HepG2 (cell line): ENCODE measurements at regions not wholly inside any gene's neighbourhood (a gene's known extent, or its start where the extent isn't known, plus 50 kb on each side); places are given as distances from the start of the nearest gene placed in this dataset.

ENCODE experiments used
- ATAC-seq: fragments of 200-7000 bp; cut with Tn5 transposase; 3 replicates; pipeline ENCODE4 v1.9.1; 2020; ENCODE audit warnings: mild to moderate bottlenecking, moderate library complexity
- BruUV-seq: library from RNA; stranded (reverse); fragments of 400-500 nt; replicated peaks from 2 replicates; lab custom pipeline; 2021; lab: Mats Ljungman, UMichigan
- CTCF ChIA-PET: fragments of 300-600 bp; formaldehyde crosslinking; extraction: SDS; loops from one replicate; lab custom pipeline; 2021; ENCODE audit warnings: low total read pairs, inconsistent platforms, low intra/inter-chr PET ratio; lab: Yijun Ruan, JAX
- POLR2A ChIA-PET: fragments of 350-600 bp; sonication (Branson Sonifier 250); formaldehyde crosslinking; loops from one replicate; lab custom pipeline; 2020; ENCODE audit warnings: antibody characterized with exemption, inconsistent platforms; lab: Yijun Ruan, JAX
- DNase-seq: peaks from one replicate; pipeline ENCODE4 v3.0.0-alpha.2; 2015; ENCODE audit warnings: low spot score
- FAIRE-seq: peaks from 3 replicates; lab custom pipeline; 2011; peaks lifted over from hg19 to GRCh38; lab: Jason Lieb, UNC
- H2AFZ ChIP-seq: one replicate; pipeline ENCODE4 v1.6.1; 2011; ENCODE audit warnings: low read length, inconsistent platforms
- H3K27ac ChIP-seq: fragments of 300-600 bp; 3 replicates; pipeline ENCODE4 v1.8.0; 2011; ENCODE audit warnings: mixed run types, mild to moderate bottlenecking, mixed read lengths, low read length, inconsistent platforms; ENCODE audit not compliant: insufficient read depth; ENCODE audit errors: extremely low read length
- H3K27me3 ChIP-seq, 2 experiments: fragments of 200-600 bp in 1 of 2; 2 replicates in 1 of 2; 3 replicates in 1 of 2; pipeline versions ENCODE4 v1.6.0 to v1.8.0; 2011; ENCODE audit warnings: low read length in 2 of 2, mild to moderate bottlenecking in 2 of 2, moderate library complexity in 2 of 2, inconsistent platforms in 1 of 2; ENCODE audit not compliant: insufficient read depth in 2 of 2, control insufficient read depth in 1 of 2
- H3K36me3 ChIP-seq, 2 experiments: fragments of 200-600 bp in 1 of 2; replicated peaks in 1 of 2; 2 replicates in 1 of 2; 3 replicates in 1 of 2; pipeline versions ENCODE4 v1.5.1 to v1.8.0; 2011; ENCODE audit warnings: low read length in 2 of 2, inconsistent platforms in 1 of 2; ENCODE audit not compliant: insufficient read depth in 2 of 2, control insufficient read depth in 1 of 2
- H3K4me1 ChIP-seq: 2 replicates; pipeline ENCODE4 v1.5.1; 2012; ENCODE audit warnings: low read length, inconsistent platforms; ENCODE audit not compliant: insufficient read depth
- H3K4me2 ChIP-seq: 2 replicates; pipeline ENCODE4 v1.6.0; 2011; ENCODE audit warnings: low read depth, low read length, inconsistent platforms
- H3K4me3 ChIP-seq, 3 experiments: fragments of 200-600 bp in 1 of 3; sonication (generic), shearing (Covaris generic) in 1 of 3; replicated peaks in 1 of 3; 2 replicates each; pipeline ENCODE4 v1.5.1; 2011 to 2016; ENCODE audit warnings: low read length in 3 of 3, inconsistent platforms in 2 of 3, low read depth in 2 of 3, mild to moderate bottlenecking in 2 of 3, control low read depth in 1 of 3, mixed read lengths in 1 of 3; ENCODE audit not compliant: insufficient read depth in 1 of 3
- H3K79me2 ChIP-seq: one replicate; pipeline ENCODE4 v1.6.1; 2011; ENCODE audit warnings: low read length, inconsistent platforms; ENCODE audit not compliant: insufficient read depth
- H3K9ac ChIP-seq: 2 replicates; pipeline ENCODE4 v1.6.0; 2011; ENCODE audit warnings: mild to moderate bottlenecking, low read depth, low read length, inconsistent platforms; ENCODE audit not compliant: insufficient read depth
- H3K9me3 ChIP-seq: 2 replicates; pipeline ENCODE4 v1.5.1; 2012; ENCODE audit warnings: mild to moderate bottlenecking, low read length
- H4K20me1 ChIP-seq: 2 replicates; pipeline ENCODE4 v1.6.0; 2011; ENCODE audit warnings: inconsistent platforms, mild to moderate bottlenecking, low read length, moderate library complexity; ENCODE audit not compliant: insufficient read depth
- CCAR2 ChIP-seq: fragments of 200-400 bp; formaldehyde crosslinking; optimal IDR thresholded peaks from 2 replicates; pipeline ENCODE3; 2018; ENCODE audit warnings: low read depth, mild to moderate bottlenecking, low read length, moderate library complexity
- CHD2 ChIP-seq: IDR thresholded peaks from 2 replicates; pipeline ENCODE4 v1.6.1; 2011; ENCODE audit warnings: low read depth, low read length, improper control_type of control experiment
- NRL ChIP-seq: sonication (generic); formaldehyde crosslinking; IDR thresholded peaks from 2 replicates; pipeline ENCODE4 v1.5.0; 2020; ENCODE audit warnings: missing genetic modification reagents, mild to moderate bottlenecking, moderate library complexity, borderline replicate concordance
- ZBTB7A ChIP-seq: sonication (generic); formaldehyde crosslinking; IDR thresholded peaks from 2 replicates; pipeline ENCODE4 v1.8.0; 2022; ENCODE audit warnings: mild to moderate bottlenecking, missing genetic modification reagents
- WGBS: methylation state at CpG from one replicate; pipeline ENCODE4 v1.1.6; 2017; ENCODE audit warnings: low lambda C conversion rate; 5-methylcytosine and 5-hydroxymethylcytosine counted together
- in situ Hi-C: cut with HindIII; loops from 2 replicates; pipeline ENCODE4 v1.10.0; 2017; ENCODE audit warnings: low pct_unique_long_range_greater_than_20kb; ENCODE audit not compliant: extremely low pct_ligation_motif_present
- intact Hi-C: fragments of 100-400 bp; cut with micrococcal nuclease; formaldehyde crosslinking; loops from one replicate; pipeline ENCODE4 v1.10.0; 2022; ENCODE audit not compliant: unreplicated experiment
- TF ChIP-seq, protein P1 (sequence below): sonication (generic); formaldehyde crosslinking; IDR thresholded peaks from 2 replicates; pipeline ENCODE4 v1.5.1; 2020; ENCODE audit warnings: mild to moderate bottlenecking, missing genetic modification reagents, borderline replicate concordance
- TF ChIP-seq, protein P2 (sequence below): sonication (generic); formaldehyde crosslinking; IDR thresholded peaks from 2 replicates; pipeline ENCODE4 v1.4.0; 2020; ENCODE audit warnings: missing genetic modification reagents, borderline replicate concordance
- TF ChIP-seq, protein P3 (sequence below): sonication (generic); formaldehyde crosslinking; IDR thresholded peaks from 2 replicates; pipeline ENCODE4 v1.4.0; 2020; ENCODE audit warnings: missing genetic modification reagents, low read depth, mild to moderate bottlenecking, borderline replicate concordance

DNA sequence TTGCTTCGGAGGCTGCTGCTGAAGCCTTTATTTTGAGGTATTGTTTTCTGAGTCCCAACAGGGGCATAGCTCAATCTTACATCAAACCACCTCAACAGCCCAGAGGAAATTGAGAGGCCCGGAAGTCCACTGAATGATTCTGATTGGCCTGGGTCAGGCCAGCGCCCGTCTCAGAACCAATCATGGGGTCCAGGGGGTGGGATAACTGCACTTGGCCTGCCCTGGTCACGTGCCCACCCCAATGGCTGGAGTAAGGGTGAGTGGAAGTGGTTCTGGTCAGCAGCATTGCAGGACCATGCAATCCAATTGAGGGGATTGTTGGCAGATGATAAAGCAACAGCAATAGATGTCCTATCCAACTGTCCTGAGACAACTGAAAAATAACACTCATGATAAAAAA, 190.6 kb downstream of the HERPUD2 start:
- Histone ChIP-seq H3K79me2 (no peaks in the 10 kb centered on the region), H3K4me1 (peaks cover 6% of the 10 kb centered on the region; the same call in 1 of the 2 replicates), H3K27ac (no peak overlapping the region), H2AFZ (no peak overlapping the region), H3K27me3 (peaks cover 0 to 4% of the 10 kb centered on the region in 2 experiments; a peak in 1 of 5 replicates), H3K4me2 (no peak overlapping the region), H3K9ac (no peak overlapping the region), H4K20me1 (no peaks in the 10 kb centered on the region), H3K9me3 (no peaks in the 10 kb centered on the region), H3K36me3 (no peaks in the 10 kb centered on the region), H3K4me3 (no peak overlapping the region)
- in situ Hi-C loops: no loop called here
- CTCF ChIA-PET: no interaction called here
- TF ChIP-seq CCAR2 (no peak), ZBTB7A (CRISPR knock-in tag) (no peak), CHD2 (no peak), NRL (CRISPR knock-in tag) (no peak)
- TF ChIP-seq, protein P1, sequence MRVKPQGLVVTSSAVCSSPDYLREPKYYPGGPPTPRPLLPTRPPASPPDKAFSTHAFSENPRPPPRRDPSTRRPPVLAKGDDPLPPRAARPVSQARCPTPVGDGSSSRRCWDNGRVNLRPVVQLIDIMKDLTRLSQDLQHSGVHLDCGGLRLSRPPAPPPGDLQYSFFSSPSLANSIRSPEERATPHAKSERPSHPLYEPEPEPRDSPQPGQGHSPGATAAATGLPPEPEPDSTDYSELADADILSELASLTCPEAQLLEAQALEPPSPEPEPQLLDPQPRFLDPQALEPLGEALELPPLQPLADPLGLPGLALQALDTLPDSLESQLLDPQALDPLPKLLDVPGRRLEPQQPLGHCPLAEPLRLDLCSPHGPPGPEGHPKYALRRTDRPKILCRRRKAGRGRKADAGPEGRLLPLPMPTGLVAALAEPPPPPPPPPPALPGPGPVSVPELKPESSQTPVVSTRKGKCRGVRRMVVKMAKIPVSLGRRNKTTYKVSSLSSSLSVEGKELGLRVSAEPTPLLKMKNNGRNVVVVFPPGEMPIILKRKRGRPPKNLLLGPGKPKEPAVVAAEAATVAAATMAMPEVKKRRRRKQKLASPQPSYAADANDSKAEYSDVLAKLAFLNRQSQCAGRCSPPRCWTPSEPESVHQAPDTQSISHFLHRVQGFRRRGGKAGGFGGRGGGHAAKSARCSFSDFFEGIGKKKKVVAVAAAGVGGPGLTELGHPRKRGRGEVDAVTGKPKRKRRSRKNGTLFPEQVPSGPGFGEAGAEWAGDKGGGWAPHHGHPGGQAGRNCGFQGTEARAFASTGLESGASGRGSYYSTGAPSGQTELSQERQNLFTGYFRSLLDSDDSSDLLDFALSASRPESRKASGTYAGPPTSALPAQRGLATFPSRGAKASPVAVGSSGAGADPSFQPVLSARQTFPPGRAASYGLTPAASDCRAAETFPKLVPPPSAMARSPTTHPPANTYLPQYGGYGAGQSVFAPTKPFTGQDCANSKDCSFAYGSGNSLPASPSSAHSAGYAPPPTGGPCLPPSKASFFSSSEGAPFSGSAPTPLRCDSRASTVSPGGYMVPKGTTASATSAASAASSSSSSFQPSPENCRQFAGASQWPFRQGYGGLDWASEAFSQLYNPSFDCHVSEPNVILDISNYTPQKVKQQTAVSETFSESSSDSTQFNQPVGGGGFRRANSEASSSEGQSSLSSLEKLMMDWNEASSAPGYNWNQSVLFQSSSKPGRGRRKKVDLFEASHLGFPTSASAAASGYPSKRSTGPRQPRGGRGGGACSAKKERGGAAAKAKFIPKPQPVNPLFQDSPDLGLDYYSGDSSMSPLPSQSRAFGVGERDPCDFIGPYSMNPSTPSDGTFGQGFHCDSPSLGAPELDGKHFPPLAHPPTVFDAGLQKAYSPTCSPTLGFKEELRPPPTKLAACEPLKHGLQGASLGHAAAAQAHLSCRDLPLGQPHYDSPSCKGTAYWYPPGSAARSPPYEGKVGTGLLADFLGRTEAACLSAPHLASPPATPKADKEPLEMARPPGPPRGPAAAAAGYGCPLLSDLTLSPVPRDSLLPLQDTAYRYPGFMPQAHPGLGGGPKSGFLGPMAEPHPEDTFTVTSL: no peak
- TF ChIP-seq, protein P2, sequence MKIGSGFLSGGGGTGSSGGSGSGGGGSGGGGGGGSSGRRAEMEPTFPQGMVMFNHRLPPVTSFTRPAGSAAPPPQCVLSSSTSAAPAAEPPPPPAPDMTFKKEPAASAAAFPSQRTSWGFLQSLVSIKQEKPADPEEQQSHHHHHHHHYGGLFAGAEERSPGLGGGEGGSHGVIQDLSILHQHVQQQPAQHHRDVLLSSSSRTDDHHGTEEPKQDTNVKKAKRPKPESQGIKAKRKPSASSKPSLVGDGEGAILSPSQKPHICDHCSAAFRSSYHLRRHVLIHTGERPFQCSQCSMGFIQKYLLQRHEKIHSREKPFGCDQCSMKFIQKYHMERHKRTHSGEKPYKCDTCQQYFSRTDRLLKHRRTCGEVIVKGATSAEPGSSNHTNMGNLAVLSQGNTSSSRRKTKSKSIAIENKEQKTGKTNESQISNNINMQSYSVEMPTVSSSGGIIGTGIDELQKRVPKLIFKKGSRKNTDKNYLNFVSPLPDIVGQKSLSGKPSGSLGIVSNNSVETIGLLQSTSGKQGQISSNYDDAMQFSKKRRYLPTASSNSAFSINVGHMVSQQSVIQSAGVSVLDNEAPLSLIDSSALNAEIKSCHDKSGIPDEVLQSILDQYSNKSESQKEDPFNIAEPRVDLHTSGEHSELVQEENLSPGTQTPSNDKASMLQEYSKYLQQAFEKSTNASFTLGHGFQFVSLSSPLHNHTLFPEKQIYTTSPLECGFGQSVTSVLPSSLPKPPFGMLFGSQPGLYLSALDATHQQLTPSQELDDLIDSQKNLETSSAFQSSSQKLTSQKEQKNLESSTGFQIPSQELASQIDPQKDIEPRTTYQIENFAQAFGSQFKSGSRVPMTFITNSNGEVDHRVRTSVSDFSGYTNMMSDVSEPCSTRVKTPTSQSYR (CRISPR knock-in tag): no peak
- TF ChIP-seq, protein P3, sequence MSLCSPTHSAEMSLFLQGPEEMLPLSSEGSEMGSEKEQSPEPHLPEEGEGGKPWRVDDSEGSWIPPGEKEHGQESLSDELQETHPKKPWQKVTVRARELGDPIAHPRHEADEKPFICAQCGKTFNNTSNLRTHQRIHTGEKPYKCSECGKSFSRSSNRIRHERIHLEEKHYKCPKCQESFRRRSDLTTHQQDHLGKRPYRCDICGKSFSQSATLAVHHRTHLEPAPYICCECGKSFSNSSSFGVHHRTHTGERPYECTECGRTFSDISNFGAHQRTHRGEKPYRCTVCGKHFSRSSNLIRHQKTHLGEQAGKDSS (CRISPR knock-in tag): no peak
- no peak for ATAC-seq
- POLR2A ChIA-PET: no interaction called here
- BruUV-seq: no TSS peak
- no peak for DNase-seq
- 40% methylated on average over 2 of the region's 5 CpGs for WGBS
- no peak for FAIRE-seq
- intact Hi-C loops: no loop called here
